Liver (tissue), 8 donors: ENCODE measurements at regions not wholly inside any gene's neighbourhood (a gene's known extent, or its start where the extent isn't known, plus 50 kb on each side); places are given as distances from the start of the nearest gene placed in this dataset.

Source experiments
- DNase-seq: peaks from one replicate; pipeline ENCODE4 v3.0.0-alpha.2; 2017; ENCODE audit warnings: low spot score
- H3K27ac ChIP-seq, 2 donors: one replicate each; pipeline ENCODE4 v1.7.0; 2013; ENCODE audit warnings: inconsistent platforms in 2 of 2, low read length in 2 of 2, control low read depth in 1 of 2, low read depth in 1 of 2, mild to moderate bottlenecking in 1 of 2
- H3K27me3 ChIP-seq, 4 donors: one replicate each; pipeline versions ENCODE4 v1.6.1 to v1.7.0; 2013; ENCODE audit warnings: low read length in 3 of 4, inconsistent platforms in 1 of 4, mild to moderate bottlenecking in 1 of 4, moderate library complexity in 1 of 4; ENCODE audit not compliant: control insufficient read depth in 4 of 4, insufficient read depth in 4 of 4
- H3K36me3 ChIP-seq, 4 donors: one replicate each; pipeline versions ENCODE4 v1.6.1 to v1.7.0; 2013; ENCODE audit warnings: low read length in 3 of 4, mild to moderate bottlenecking in 3 of 4, low read depth in 1 of 4, moderate library complexity in 1 of 4; ENCODE audit not compliant: control insufficient read depth in 4 of 4, insufficient read depth in 3 of 4
- H3K4me1 ChIP-seq, 4 donors: one replicate each; pipeline versions ENCODE4 v1.6.1 to v1.7.0; 2013; ENCODE audit warnings: low read length in 3 of 4, mild to moderate bottlenecking in 3 of 4, moderate library complexity in 1 of 4; ENCODE audit not compliant: control insufficient read depth in 4 of 4, insufficient read depth in 4 of 4
- H3K4me3 ChIP-seq, 3 donors: one replicate each; pipeline versions ENCODE4 v1.6.1 to v1.7.0; 2013; ENCODE audit warnings: low read length in 3 of 3, control low read depth in 1 of 3, low read depth in 1 of 3, mild to moderate bottlenecking in 1 of 3
- H3K9ac ChIP-seq, 2 donors: one replicate each; pipeline ENCODE4 v1.7.0; 2013; ENCODE audit warnings: low read length in 2 of 2, mild to moderate bottlenecking in 2 of 2, moderate library complexity in 2 of 2, control low read depth in 1 of 2, low read depth in 1 of 2
- H3K9me3 ChIP-seq, 4 donors: one replicate each; pipeline versions ENCODE4 v1.6.1 to v1.7.0; 2013; ENCODE audit warnings: low read length in 3 of 4; ENCODE audit not compliant: control insufficient read depth in 4 of 4
- CTCF ChIP-seq: fragments of 150-350 bp; IDR thresholded peaks from 2 replicates; pipeline ENCODE4 v1.5.1; 2017; ENCODE audit warnings: improper control_type of control experiment, low read depth, low read length; ENCODE audit not compliant: missing input control
- FOXA1 ChIP-seq: IDR thresholded peaks from 2 replicates; pipeline ENCODE4 v1.6.1; 2016; ENCODE audit warnings: antibody characterized with exemption
- FOXA2 ChIP-seq: IDR thresholded peaks from 2 replicates; pipeline ENCODE4 v1.6.1; 2016; ENCODE audit warnings: antibody characterized with exemption
- GABPA ChIP-seq, 2 donors: IDR thresholded peaks in 1 of 2; conservative IDR thresholded peaks in 1 of 2; 2 replicates each; pipeline ENCODE4 v1.6.1; 2016; ENCODE audit warnings: antibody characterized with exemption in 2 of 2, mild to moderate bottlenecking in 1 of 2, moderate library complexity in 1 of 2
- HNF4A ChIP-seq, 2 donors: conservative IDR thresholded peaks; 2 replicates each; pipeline ENCODE4 v1.6.1; 2016; ENCODE audit warnings: antibody characterized with exemption in 2 of 2, mild to moderate bottlenecking in 2 of 2
- HNF4G ChIP-seq: IDR thresholded peaks from 2 replicates; pipeline ENCODE4 v1.6.1; 2016; ENCODE audit warnings: antibody characterized with exemption
- JUND ChIP-seq, 2 donors: IDR thresholded peaks; 2 replicates each; pipeline ENCODE4 v1.6.1; 2016; ENCODE audit warnings: antibody characterized with exemption in 2 of 2
- NR2F2 ChIP-seq: IDR thresholded peaks from 2 replicates; pipeline ENCODE4 v1.6.1; 2016; ENCODE audit warnings: antibody characterized with exemption
- RAD21 ChIP-seq, 2 donors: IDR thresholded peaks; 2 replicates each; pipeline ENCODE4 v1.6.1; 2016; ENCODE audit warnings: antibody characterized with exemption in 2 of 2, mild to moderate bottlenecking in 2 of 2
- REST ChIP-seq: IDR thresholded peaks from 2 replicates; pipeline ENCODE4 v1.6.1; 2016; ENCODE audit warnings: antibody characterized with exemption, mild to moderate bottlenecking
- RXRA ChIP-seq, 2 donors: IDR thresholded peaks; 2 replicates each; pipeline ENCODE4 v1.6.1; 2017 to 2018; ENCODE audit warnings: antibody characterized with exemption in 2 of 2, mild to moderate bottlenecking in 1 of 2
- SP1 ChIP-seq: IDR thresholded peaks from 2 replicates; pipeline ENCODE4 v1.6.1; 2018; ENCODE audit warnings: antibody characterized with exemption, mild to moderate bottlenecking
- TAF1 ChIP-seq: conservative IDR thresholded peaks from 2 replicates; pipeline ENCODE4 v1.6.1; 2016; ENCODE audit warnings: antibody characterized with exemption, mild to moderate bottlenecking
- YY1 ChIP-seq: IDR thresholded peaks from 2 replicates; pipeline ENCODE4 v1.6.1; 2016; ENCODE audit warnings: antibody characterized with exemption, mild to moderate bottlenecking
- WGBS: extraction: QIAGEN DNeasy Blood & Tissue Kit; methylation state at CpG from one replicate; pipeline ENCODE4 v1.1.7; 2013; 5-methylcytosine and 5-hydroxymethylcytosine counted together
- TF ChIP-seq, protein P1 (sequence below): IDR thresholded peaks from 2 replicates; pipeline ENCODE4 v1.6.1; 2016; ENCODE audit warnings: antibody characterized with exemption
- TF ChIP-seq, protein P2 (sequence below): IDR thresholded peaks from 2 replicates; pipeline ENCODE4 v1.6.1; 2016; ENCODE audit warnings: antibody characterized with exemption
- donor health status: healthy.
- donor health status: healthy.
- donor health status: healthy.
- donor health status: healthy.
- donor health status: healthy.

DNA sequence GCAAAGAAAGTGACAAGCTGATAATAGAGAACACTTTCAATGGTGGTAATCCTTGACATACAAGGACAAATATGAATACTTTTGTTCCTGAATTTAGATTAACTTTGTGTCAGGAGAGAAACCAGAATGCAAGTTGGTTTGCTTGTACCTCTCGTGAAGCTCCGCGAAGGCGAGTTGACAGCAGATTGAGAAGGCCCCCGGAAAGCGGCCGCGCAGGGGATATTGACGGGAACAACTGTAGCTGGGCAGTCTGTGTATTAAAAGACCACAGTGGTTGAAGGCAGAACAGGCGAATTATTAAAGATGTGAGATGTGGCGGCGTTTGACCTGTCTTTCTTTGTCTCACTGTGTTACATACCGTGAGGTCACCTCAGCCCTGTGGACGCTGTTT, 175.8 kb upstream of the RALGAPA2 start:
- no peak for DNase-seq
- H3K9me3 ChIP-seq, result peaks cover 0 to 3% (median 1%) of the 10 kb centered on the region in 4 donors
- peaks cover 0 to 6% (median 3%) of the 10 kb centered on the region in 4 donors for H3K27me3 ChIP-seq
- TF ChIP-seq FOXA2 (no peak), HNF4A (conservative IDR thresholded peaks at IDR 0.05) (no peak), SP1 (no peak), REST (no peak), NR2F2 (no peak), RXRA (IDR thresholded peaks at IDR 0.05) (no peak), CTCF (no peak), FOXA1 (no peak), JUND (IDR thresholded peaks at IDR 0.05) (no peak), RAD21 (IDR thresholded peaks at IDR 0.05) (no peak), GABPA (IDR thresholded peaks at IDR 0.05 in 1 of 2, conservative IDR thresholded peaks at IDR 0.05 in 1 of 2) (no peak), YY1 (no peak)
- TF ChIP-seq, protein P1, sequence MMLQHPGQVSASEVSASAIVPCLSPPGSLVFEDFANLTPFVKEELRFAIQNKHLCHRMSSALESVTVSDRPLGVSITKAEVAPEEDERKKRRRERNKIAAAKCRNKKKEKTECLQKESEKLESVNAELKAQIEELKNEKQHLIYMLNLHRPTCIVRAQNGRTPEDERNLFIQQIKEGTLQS, result no peak
- TF ChIP-seq, protein P2, sequence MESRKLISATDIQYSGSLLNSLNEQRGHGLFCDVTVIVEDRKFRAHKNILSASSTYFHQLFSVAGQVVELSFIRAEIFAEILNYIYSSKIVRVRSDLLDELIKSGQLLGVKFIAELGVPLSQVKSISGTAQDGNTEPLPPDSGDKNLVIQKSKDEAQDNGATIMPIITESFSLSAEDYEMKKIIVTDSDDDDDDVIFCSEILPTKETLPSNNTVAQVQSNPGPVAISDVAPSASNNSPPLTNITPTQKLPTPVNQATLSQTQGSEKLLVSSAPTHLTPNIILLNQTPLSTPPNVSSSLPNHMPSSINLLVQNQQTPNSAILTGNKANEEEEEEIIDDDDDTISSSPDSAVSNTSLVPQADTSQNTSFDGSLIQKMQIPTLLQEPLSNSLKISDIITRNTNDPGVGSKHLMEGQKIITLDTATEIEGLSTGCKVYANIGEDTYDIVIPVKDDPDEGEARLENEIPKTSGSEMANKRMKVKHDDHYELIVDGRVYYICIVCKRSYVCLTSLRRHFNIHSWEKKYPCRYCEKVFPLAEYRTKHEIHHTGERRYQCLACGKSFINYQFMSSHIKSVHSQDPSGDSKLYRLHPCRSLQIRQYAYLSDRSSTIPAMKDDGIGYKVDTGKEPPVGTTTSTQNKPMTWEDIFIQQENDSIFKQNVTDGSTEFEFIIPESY, result no peak
- H3K36me3 ChIP-seq, result no peaks in the 10 kb centered on the region
- no peaks in the 10 kb centered on the region for H3K4me1 ChIP-seq
- H3K27ac ChIP-seq, result no peak overlapping the region
- H3K4me3 ChIP-seq, result no peak overlapping the region
- 87% methylated on average over 14 of the region's 14 CpGs for WGBS
- H3K9ac ChIP-seq, result no peak overlapping the region

DNA sequence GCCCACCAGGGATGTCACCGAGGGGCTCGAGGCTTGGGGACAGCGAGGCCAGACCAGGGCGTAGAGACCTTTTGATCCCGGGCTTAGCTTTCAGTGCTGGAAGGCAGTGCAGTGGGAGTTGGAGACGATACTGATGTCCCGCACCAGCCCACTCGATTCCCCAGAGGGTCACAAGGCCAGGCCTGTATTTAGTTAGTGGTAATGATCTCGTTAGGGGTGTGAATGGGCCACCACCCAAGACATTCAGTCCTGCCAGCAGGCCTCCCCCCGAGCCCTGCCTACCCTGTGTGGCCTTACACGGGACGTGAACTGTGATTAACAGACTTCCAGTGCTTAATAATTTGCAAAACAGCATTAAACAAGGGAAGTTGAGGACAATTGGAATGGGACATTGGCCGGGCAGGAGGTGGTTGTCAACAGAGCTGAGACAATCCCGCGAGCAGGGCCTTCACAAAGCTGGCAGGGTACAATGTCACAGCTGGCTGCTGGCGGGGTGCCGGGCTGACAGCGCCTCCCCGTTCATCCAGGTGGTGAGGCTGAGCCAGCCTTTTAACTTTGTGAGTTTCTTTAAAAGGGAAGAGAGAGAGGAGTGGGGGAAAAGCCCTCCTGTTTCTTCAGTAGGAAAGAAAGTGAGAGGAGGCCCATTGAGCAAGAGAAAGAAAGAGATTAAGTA, 175.3 kb upstream of the RALGAPA2 start:
- no peak for DNase-seq
- Histone ChIP-seq H3K27me3 (peaks cover 0 to 6% (median 3%) of the 10 kb centered on the region in 4 donors), H3K9ac (no peak overlapping the region), H3K4me3 (no peak overlapping the region), H3K36me3 (no peaks in the 10 kb centered on the region), H3K4me1 (no peaks in the 10 kb centered on the region), H3K9me3 (peaks cover 0 to 3% (median 1%) of the 10 kb centered on the region in 4 donors), H3K27ac (no peak overlapping the region)
- TF ChIP-seq TAF1 (no peak), JUND (IDR thresholded peaks at IDR 0.05) (no peak), RXRA (IDR thresholded peaks at IDR 0.05) (no peak), CTCF (no peak), FOXA2 (no peak), HNF4G (no peak)
- 45% methylated on average over 19 of the region's 19 CpGs for WGBS
